CD4-positive, alpha-beta T cell treated with Interleukin-6 for 4 hours (primary cell): ENCODE measurements at regions not wholly inside any gene's neighbourhood (a gene's known extent, or its start where the extent isn't known, plus 50 kb on each side); places are given as distances from the start of the nearest gene placed in this dataset.

ENCODE experiments used
- DNase-seq: peaks from one replicate; pipeline ENCODE4 v3.0.0-alpha.2; 2020; ENCODE audit warnings: mixed read lengths

DNA sequence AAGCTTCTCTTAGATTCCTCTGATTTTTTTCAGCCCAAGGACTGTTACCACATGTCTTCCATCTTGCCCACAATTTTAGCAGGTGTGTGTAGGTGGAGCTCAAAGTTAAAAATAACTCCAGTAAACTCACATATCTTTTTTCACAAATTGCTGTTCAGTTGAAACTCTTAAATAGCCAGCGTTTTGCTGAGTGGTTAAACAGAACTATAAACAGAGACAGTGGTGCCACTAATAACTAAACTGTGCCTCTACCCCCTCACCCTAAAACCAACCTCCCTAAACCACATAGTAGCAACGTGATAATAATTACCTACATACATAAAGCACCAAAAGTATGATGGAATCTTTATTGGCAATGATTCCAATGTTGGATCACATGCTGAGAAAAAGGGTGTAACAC lies 525.1 kb downstream of the PDCD6IP start:
- no peak for DNase-seq

DNA sequence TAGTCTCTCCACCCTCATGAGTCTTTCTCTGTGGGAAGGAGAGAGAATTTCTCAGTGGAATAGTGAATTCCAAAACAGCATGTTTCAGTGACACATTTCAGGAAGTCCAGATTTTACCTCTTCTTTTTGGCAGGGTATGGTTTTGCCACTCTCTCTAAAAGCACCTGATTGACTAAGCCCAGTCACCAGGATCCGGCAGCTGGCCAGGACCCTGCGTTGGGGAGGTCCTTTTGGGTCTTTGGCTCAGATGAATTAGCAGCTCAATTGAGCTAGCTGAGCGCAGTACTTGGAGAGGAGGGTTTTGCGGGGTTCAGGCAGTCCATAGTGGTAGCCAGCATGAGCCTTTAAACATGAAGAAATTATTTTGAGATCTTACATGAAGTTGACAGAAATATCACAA lies 548.2 kb downstream of the PDCD6IP start:
- no peak for DNase-seq

DNA sequence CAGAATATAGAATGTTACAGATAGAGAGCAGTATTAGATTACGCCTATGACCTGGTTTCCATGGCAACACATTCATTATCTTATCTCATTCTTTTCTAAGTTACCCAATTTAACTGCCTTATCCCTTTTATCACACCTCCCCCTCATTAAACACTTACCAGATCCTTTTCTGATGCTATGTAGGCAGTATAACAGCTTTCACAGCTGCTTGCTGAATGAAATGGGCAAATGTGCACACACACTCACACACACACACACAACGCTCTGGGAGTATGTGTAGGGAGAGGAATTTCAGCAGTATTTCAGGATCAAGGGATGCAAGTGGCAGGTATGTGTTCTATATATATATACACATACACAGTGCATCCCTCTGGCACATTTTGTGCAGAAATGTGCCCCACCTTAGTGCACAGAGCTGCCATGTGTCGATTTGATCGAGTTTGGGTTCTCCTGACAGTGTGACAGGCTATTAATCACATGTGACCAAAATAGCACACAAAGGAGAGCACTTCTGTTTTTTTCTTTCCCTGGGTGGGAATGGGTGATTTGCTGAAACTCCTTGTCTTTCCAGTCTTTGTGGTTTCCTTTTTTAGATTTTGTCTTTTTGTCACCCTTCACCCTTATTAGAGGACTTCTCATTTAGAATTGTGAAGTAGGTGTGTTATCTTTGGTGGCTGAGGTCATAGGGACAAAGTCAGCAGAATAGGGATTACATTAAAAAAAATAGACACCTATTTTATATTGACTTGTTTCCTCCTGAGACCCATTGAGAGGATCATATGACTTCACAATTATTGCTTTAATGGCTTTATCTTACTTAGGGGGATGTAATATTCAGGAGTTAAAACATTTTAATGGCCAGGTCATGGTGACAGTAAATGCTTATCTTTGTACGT lies 553.7 kb downstream of the PDCD6IP start:
- DNase-seq, result no peak

DNA sequence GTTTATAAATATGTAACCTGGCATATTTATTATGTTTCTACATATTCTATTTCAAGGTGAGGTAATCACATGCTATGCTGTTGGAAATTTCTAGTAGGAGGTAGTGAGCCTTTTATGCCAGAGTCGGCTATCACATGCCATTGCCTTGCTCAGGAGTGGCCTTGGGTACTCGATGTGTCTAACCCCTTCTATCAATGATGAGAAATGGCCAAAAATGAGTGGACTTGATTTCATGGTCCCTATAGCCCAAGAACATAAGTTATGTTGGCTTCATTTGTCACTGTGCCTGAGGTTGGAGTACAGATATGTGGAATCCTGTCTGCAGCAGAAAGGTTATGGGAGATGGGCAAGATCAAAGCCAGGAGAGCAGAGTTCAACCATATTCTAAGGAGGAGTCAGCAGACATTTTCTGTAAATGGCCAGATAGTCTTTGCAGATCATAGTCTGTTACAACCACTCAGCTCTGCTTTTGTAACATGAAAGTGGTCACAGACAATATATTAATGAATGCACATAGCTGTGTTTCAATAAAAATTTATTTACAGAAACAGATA lies 554.4 kb downstream of the PDCD6IP start:
- DNase-seq, result no peak

DNA sequence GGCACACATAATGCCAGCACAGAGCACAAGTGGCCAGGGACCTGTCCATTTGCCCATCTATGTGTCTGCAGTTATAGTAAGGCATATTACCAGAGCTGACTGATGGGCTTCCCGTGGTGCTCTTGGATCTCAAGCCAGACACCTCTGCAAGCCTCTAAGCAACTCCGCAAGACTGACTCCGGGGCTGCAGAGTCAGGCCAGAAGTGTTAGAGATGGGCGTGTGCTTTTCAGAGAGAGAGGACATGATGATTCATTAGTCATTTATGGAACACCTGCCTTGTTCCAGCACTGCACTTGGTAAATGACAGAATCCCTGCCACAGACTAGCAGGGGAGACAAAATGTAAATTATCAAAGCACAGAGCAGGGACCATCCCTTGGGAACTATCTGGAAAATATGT lies 559.0 kb downstream of the PDCD6IP start:
- DNase-seq, result no peak

DNA sequence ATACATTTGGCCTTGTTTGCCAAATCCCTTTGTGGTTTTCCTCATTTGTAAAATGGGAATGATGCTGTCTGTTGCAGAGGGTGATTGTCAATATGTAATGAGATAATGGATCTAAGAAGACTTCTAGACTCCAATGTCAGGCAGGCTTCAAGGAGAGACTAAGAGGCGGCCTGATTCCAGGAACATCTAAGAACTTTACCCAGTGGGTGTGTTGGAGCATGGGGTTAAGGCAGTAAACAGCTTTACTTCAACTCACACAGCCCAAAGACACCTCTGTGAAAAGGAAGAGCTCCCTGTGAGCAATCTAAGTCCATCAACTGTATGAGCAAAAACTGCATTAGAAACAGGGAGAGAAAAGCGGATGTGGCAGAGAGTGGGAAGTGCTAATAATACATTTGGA lies 560.6 kb downstream of the PDCD6IP start:
- DNase-seq, result no peak

DNA sequence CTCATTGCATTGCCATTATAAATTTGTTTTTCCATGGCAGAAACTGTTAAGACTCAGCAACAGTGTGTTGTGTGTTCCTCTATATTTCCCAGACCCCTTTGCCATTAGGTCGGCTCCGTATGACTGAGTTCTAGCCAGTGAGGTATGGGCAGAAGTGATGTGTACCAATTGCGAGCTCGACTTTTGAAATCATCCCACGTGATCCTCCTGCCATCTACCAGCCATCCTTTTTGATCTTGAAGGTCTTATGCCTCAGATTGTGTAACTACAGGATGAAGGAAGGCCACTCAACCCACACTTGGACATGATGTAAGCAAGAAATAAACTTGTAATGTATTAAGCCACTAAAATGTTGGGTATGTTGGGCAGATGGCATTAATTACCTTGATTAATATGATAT lies 562.3 kb downstream of the PDCD6IP start:
- DNase-seq, result no peak

DNA sequence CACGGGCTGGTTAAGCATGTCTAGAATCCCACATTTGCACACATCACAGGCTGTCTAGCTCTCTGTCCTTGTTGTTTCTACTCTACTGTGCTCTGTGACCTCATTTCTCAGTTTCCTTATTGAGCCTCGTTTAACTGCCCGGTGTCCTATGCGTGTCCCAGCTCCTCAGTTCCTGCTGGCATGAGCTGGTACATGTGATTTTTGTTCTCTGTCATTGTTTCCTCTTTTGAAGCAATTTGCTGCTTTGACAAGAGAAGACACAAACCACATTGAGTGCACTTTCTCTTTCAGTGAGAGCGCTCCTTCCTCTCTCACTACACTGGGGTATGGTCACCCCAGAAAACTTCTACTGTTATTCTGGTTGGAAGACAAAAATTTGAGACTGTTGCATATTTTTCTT lies 563.5 kb downstream of the PDCD6IP start:
- no peak for DNase-seq

DNA sequence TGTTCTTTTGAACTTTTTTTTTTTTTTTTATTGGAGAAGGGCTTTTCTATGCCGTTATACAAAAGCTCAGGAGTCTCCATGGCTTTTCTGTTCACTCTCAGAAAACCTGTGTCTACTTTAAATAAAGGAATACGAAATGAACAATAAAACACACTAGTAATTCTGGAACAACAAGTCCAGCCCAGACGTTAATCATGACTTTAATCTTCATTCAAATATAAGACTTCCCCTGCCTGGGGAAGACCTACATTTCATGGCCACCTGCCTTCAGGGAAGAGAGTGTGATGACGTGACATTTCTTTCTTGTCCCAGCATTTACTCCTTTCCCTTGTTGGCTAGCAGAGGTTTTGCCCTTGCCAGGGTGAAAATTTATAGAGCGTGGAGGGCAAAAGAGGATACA lies 564.5 kb downstream of the PDCD6IP start:
- no peak for DNase-seq

DNA sequence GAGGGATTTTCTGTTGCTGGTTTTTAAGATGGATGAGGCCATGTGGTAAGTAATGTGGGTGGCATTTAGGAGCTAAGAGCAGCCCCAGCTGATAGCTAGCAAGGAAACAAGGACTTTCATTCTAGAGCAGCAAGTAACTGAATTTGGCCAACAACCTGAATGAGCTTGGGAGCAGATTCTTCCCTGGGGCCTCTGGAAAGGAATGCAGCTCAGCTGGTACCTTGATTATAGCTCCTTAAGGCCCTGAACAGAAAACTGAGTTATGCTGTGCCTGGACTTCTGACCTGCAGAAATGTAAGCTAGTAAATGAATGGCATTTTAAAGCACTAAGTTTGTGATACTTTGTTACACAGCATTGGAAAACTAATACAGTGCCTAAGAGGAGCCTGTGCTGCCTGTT lies 565.5 kb downstream of the PDCD6IP start:
- DNase-seq, result no peak

DNA sequence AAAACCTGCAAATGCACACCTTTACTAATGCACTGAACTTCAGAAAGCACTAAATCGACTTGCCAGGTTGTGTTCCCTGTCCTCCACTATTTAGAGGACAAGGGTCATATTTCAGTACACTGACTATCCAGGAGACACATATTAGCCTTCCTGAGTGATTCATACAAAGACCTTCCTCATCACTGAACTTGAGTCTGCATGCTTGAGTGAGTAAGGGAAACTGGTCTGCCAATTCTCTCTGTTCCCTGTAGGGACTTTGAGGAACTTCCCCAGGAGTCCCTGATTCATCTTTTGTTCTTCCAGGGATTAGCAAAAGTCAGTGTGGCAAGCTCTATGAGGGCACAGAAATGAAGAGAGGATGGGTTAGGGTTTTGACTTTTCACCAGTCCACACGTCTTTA lies 565.9 kb downstream of the PDCD6IP start:
- DNase-seq, result no peak

DNA sequence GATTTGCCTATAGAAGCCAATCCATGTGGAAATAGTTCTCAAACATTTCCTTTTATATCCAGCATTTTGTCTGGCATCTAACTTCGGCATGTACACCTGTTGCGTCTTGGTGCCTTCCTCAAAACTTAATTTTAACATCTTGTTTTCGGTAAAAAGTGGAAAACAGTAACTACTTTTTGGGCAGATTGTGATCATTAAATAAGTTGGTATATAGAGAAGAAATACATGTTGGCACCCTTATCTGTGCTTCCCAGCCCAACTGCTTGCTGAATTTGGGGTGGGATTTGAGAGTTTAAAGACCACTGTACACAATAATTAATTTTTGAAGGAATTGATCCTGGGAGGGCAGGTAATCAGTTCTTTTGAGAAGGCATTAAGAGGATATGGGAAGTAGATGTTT lies 566.8 kb downstream of the PDCD6IP start:
- DNase-seq, result no peak

DNA sequence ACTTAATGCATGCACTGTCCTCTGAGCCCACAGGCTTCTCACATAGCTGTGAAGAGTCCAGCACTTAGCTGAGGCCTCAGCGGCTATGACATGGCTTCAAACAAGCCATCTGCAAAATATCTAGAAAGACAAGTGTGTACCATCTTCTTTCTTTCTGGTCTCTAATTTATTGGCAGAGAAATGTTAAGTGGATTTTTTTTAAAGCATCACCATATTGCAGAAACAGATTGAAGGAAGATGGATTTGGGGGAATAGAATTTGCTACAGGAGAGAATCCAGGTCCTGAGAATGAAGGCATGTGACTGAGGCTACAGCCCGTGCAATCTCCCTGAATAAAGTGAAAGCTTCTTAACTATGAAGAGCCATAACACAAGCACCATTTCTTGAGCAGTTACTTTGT lies 567.3 kb downstream of the PDCD6IP start:
- no peak for DNase-seq

DNA sequence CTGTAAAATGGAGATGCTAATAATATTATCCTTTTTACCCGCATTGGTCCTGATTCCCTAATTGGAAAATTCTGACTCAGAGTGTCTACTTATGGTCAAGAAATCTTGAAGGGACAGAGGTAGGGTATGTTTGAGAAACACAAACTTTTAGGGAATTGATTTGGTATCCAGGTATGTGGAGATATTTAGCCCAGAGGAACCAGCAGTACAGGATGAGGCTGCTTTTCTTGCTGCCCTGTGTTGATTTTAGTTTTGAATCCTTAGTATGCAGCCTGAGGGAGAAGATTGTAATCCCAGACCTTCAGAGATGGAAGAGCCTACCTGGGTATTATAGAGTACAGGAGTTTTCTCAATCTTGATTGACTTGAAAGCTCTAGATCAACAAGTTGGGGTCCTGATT lies 569.1 kb downstream of the PDCD6IP start:
- DNase-seq, result no peak

DNA sequence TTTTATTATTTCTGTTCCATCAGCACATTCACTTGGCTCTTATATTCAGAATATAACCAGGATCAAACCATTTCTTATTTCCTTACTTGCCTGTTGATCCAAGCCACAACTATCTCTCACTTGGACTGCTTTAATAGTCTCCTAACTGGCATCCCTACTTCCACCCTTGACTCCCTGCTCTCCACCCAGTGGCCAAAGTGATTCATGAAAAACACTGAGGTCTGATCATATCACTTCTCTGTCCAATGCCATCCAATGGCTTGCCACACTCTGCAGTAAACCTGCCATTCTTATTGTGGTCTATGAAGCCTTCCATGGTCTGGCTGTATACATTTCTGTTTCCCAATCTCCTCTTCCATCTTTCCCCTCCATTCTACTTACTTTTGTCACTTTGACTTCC lies 576.1 kb downstream of the PDCD6IP start:
- no peak for DNase-seq

DNA sequence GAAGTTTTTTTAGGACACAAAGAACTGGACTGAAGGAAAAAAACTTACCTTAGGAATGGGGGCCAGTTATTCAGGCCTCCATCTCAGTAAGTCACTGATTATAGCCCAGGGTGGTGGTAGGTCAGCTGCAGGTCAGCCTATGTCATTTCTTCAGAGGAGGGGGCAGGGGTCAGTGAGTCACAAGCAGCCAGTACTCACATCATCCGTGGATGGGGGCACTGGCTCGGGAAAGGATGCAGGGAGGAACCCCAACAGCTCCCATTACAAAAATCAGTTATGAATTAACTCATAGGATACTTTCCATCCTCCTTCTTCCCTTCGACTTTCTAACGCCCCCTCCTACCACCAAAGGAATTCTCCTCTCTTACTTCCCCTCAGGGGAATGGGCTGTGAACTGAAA lies 578.3 kb downstream of the PDCD6IP start:
- DNase-seq, result no peak

DNA sequence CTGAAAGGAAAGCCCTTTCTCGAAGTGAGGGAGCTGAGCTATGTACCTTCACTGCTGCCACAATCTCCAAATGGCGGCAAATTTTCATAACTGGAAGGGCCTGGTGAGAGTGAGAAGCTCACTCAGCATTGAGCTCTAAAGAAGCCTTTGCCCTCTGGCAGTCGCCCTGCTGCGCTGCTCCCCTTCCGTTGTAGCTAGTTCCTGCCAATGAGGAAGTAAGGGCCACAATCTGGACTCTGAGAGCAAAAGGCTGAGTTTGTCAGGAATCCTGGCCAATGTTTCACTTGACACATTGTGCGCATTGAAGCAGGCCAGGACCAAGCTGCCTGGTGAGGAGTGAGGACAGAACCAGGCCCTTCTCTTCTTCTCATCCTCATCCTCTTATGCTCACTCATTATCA lies 579.5 kb downstream of the PDCD6IP start:
- no peak for DNase-seq

DNA sequence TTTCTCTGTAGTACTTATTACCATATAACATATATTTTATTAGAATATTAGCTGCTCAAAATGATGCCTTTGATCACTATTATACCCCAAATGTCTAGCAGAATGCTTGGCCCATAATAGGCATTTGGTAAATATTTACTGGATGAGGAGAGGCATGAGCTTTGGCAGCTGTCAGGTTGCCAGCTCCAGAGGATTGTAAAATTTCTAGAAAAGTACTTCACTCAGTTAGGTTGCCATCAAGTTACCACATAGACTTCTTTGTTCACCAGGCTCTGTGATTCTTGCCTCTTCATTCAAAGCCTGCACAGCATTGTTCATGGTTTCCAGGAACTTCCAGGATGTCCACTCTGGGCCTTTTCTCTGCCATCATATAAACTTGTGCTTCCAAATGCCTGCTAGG lies 582.8 kb downstream of the PDCD6IP start:
- DNase-seq, result no peak

DNA sequence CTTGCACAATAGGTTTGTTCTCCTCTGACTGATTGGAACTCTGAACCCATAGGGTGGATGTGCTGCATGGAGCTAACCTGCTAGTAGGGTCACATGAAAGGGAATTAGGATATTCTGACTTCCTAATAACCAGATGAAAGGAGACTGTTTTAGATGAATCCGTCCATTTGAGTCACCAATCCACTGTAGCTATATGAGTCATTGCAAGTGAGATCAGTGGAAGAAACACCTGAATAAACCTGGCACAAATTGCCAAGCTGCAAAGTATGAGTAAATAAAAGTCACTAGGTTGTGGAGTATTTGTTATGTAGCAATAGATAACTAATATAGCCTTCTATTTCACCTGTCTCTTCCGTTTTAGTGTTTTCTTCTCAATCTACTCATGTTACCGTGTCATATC lies 584.4 kb downstream of the PDCD6IP start:
- DNase-seq, result no peak

DNA sequence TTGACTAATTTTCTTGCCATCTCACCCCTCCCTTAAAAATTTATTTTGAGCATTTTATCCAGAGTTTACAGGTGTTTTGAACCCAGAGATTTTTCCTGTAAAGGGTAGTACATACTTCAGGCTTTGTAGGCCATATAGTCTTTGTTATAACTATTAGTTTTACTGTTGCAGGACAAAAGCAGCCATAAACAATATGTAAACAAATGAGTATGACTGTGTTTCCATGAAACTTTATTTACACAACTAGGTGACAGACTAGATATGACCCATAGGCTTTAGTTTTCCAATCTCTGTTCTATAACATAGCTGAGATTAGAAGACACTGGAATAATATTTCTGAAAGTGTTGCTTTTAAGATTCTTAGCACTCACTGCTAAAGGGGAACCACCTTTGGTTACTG lies 587.9 kb downstream of the PDCD6IP start:
- DNase-seq, result no peak

DNA sequence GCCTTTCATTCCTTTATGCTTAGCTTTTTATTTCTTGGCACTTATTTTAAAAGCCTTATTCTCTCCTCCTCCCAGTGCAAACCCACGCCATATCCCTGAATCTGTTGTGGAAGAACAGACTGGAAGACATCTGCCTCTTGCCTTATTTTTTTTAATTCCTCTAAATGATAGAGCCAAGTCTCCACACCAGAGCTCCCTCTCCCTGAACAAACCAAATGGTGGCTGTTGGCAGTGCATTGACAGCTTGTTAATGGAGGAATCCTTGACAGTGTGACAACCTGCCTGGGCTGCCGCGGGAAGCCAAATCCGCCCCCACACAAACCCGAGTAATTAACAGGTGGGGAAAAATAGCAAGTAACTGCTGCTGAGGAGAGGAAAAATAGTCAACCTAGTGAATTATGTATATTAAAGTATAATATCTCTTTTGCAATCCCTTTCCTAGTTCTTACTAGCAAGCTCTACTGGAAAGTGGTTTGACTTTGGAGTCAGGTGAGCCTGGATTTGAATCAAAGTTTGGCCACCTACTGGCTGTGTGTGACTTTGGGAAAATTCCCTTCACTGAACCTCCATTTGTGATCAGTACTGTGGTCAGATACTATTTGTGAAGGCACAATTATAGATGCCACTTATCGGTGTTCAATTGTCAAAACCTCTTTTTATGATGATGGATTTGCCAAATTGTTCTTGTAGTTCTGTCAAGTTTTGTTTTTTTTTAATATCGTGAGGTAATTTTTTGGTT lies 589.6 kb downstream of the PDCD6IP start:
- DNase-seq, result no peak

DNA sequence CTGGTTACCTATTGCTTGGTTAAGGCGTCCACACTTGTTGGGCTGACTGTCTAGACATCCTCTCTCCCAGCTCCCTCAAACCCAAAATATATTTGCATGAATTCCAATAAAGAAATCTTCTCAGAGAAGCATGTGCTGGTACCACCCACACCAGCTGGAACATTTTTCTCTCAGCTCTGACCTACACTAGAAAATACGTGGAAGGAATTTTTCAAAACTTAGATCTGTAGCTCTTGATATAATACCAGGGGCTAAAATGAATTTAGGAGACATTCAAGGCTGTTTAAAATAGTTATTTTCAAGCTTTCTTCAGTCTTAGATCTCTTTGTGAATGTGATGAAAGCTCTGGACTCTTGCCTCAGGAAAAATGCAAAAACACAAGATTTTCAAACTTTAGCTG lies 590.4 kb downstream of the PDCD6IP start:
- no peak for DNase-seq

DNA sequence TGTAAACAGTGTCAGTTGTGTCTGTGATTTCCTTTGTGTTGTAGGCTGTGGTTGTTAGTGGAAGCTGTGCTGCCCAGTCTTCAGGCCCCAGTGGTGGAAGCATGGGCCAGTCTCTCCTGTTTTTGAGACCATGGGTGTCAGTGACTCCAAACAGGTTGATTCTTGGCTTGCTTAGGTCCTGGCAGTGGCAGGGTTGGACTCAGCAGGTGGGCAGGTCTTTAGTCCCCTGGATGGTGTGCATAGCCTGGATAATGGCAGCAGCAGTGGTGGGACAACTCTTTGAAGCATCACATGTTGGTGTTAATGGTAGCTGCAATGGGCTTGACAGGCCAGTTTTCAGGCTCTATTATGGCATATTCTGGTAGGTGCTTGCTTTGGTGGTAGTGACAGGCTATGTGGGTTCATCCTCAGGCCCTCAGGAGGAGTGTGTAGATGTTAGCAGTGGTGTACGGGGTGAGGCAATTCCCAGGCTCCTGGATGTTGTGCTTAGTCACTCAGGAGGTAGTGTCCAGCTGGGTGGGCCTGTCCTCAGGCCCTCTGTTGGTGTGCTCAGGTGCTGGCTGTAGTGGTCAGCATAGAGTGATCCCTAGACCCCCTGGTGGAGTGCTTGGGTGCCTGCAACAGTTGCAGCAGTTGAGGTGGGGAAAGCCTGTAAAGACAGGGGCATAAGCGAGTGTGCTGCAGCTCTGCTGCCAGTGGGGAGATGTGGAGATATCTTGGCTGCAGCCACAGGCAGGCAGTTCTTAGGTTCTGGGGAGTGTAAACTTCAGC lies 596.7 kb downstream of the PDCD6IP start:
- no peak for DNase-seq
